ENCODE measurements at regions not wholly inside any gene's neighbourhood (a gene's known extent, or its start where the extent isn't known, plus 50 kb on each side); places are given as distances from the start of the nearest gene placed in this dataset.
"Not testable (repeated sequence)": the region's sequence is repeated elsewhere in the genome, so short reads cannot be mapped to it uniquely, and the experiment has no call there.

- no peak for DNase-seq (ENCODE audit: low read depth in 2 of 2)
Observed at GRCh38 chr7:67359900-67360299, 363.3 kb downstream of the TYW1 start.

GRCh38 chr7:67361150-67361549 lies 364.5 kb downstream of the TYW1 start:
- no peak for DNase-seq (ENCODE audit: low read depth in 2 of 2)

GRCh38 chr7:67364441-67365017 lies 367.9 kb downstream of the TYW1 start:
- no peak for DNase-seq (ENCODE audit: low read depth in 2 of 2)

- DNase-seq (ENCODE audit: low read depth in 2 of 2): peak; percentile 33 to 35
Observed at GRCh38 chr7:67371429-67372305, 375.0 kb downstream of the TYW1 start.

- DNase-seq (ENCODE audit: low read depth in 2 of 2): not testable (repeated sequence)
Observed at GRCh38 chr7:67373389-67373788, 376.8 kb downstream of the TYW1 start.

- DNase-seq (ENCODE audit: low read depth in 2 of 2): no peak
Observed at GRCh38 chr7:67375427-67375826, 378.8 kb downstream of the TYW1 start.

GRCh38 chr7:67377939-67378862 lies 381.6 kb downstream of the TYW1 start:
- peak; percentile 37 for DNase-seq (ENCODE audit: low read depth in 2 of 2)

- no peak for DNase-seq (ENCODE audit: low read depth in 2 of 2)
Observed at GRCh38 chr7:67380326-67380725, 383.7 kb downstream of the TYW1 start.

- no peak for DNase-seq (ENCODE audit: low read depth in 2 of 2)
Observed at GRCh38 chr7:67380858-67381257, 384.2 kb downstream of the TYW1 start.

GRCh38 chr7:67387851-67388250 lies 391.2 kb downstream of the TYW1 start:
- DNase-seq (ENCODE audit: low read depth in 2 of 2): no peak

- no peak for DNase-seq (ENCODE audit: low read depth in 2 of 2)
Observed at GRCh38 chr7:67391168-67391567, 394.5 kb downstream of the TYW1 start.

GRCh38 chr7:67392596-67393438 lies 396.2 kb downstream of the TYW1 start:
- DNase-seq (ENCODE audit: low read depth in 2 of 2): no peak

GRCh38 chr7:67393903-67394302 lies 397.3 kb downstream of the TYW1 start:
- no peak for DNase-seq (ENCODE audit: low read depth in 2 of 2)

GRCh38 chr7:67398916-67399315 lies 402.3 kb downstream of the TYW1 start:
- DNase-seq (ENCODE audit: low read depth in 2 of 2): no peak

GRCh38 chr7:67401492-67401891 lies 404.9 kb downstream of the TYW1 start:
- no peak for DNase-seq (ENCODE audit: low read depth in 2 of 2)

- no peak for DNase-seq (ENCODE audit: low read depth in 2 of 2)
Observed at GRCh38 chr7:67402280-67402679, 405.6 kb downstream of the TYW1 start.

- DNase-seq (ENCODE audit: low read depth in 2 of 2): no peak
Observed at GRCh38 chr7:67406976-67407375, 410.3 kb downstream of the TYW1 start.

GRCh38 chr7:67407392-67408071 lies 410.9 kb downstream of the TYW1 start:
- no peak for DNase-seq (ENCODE audit: low read depth in 2 of 2)

GRCh38 chr7:67408109-67408508 lies 411.5 kb downstream of the TYW1 start:
- no peak for DNase-seq (ENCODE audit: low read depth in 2 of 2)

GRCh38 chr7:67413670-67414069 lies 417.0 kb downstream of the TYW1 start:
- DNase-seq (ENCODE audit: low read depth in 2 of 2): no peak

GRCh38 chr7:67414858-67415257 lies 418.2 kb downstream of the TYW1 start:
- no peak for DNase-seq (ENCODE audit: low read depth in 2 of 2)

Data from fibroblast of skin of left quadriceps (primary cell).